ENCODE measurements at regions not wholly inside any gene's neighbourhood (a gene's known extent, or its start where the extent isn't known, plus 50 kb on each side); places are given as distances from the start of the nearest gene placed in this dataset.

DNA sequence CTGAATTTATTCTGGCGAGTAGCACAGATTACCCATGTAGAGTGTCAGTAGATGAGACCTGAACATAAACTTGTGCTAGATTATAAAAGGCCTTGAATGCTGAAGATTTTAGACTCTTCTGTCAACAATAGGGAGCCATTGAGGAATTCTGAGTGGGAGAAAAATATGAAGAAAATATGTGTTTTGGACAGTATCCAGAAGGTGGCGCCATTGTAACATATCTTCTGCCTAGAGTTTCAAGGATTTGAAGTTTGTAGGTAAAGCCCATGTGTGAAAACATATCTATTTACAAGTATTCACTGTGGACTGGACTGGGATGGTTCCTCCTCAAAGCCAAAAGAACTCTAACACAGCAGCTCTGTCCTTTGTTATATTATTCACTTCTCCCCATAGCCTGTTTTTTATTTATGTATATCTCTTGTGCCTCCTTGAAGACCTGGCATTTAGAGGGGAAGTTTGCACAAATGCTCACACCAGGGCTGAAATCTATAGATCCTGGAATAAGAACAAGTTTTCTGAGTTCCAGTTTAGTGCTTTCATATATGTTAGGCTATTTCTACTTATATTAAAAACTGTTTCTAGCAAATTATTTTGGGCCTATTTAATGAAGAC is 124.9 kb downstream of the RDH14 start:
- TF ChIP-seq, protein P1, sequence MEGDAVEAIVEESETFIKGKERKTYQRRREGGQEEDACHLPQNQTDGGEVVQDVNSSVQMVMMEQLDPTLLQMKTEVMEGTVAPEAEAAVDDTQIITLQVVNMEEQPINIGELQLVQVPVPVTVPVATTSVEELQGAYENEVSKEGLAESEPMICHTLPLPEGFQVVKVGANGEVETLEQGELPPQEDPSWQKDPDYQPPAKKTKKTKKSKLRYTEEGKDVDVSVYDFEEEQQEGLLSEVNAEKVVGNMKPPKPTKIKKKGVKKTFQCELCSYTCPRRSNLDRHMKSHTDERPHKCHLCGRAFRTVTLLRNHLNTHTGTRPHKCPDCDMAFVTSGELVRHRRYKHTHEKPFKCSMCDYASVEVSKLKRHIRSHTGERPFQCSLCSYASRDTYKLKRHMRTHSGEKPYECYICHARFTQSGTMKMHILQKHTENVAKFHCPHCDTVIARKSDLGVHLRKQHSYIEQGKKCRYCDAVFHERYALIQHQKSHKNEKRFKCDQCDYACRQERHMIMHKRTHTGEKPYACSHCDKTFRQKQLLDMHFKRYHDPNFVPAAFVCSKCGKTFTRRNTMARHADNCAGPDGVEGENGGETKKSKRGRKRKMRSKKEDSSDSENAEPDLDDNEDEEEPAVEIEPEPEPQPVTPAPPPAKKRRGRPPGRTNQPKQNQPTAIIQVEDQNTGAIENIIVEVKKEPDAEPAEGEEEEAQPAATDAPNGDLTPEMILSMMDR (IDR thresholded peaks at IDR 0.05): peak in 1 of 2 donors; percentile 21
- TF ChIP-seq EP300 (IDR thresholded peaks at IDR 0.05) (no peak), POLR2A (IDR thresholded peaks at IDR 0.05) (no peak), POLR2AphosphoS5 (IDR thresholded peaks at IDR 0.05) (no peak)

Data from suprapubic skin (tissue), 4 donors.